ENCODE measurements at regions not wholly inside any gene's neighbourhood (a gene's known extent, or its start where the extent isn't known, plus 50 kb on each side); places are given as distances from the start of the nearest gene placed in this dataset.

GRCh38 chr7:153496257-153496656, 555.9 kb upstream of the DPP6 start:
- no peak for ATAC-seq

GRCh38 chr7:153503093-153503492, 549.1 kb upstream of the DPP6 start:
- no TSS peak for BruUV-seq (replicated peaks)
- DNase-seq (ENCODE audit: low read depth, low spot score) (no peak), ATAC-seq (no peak)
- Histone ChIP-seq H3K36me3 (ENCODE audit: control insufficient read depth, insufficient read depth, low read length) (no peaks in the 10 kb centered on the region), H3K27me3 (ENCODE audit: control insufficient read depth, insufficient read depth, low read length) (no peaks in the 10 kb centered on the region), H3K4me1 (ENCODE audit: control insufficient read depth, insufficient read depth, low read length) (no peaks in the 10 kb centered on the region), H3K27ac (ENCODE audit: low read length) (no peak overlapping the region), H3K4me3 (ENCODE audit: low read depth in 2 of 2, low read length in 2 of 2) (no peak overlapping the region), H3K9me3 (ENCODE audit: control insufficient read depth, insufficient read depth, low read depth, low read length) (no peaks in the 10 kb centered on the region)
- in situ Hi-C loops (cut with HindIII; ENCODE audit: low pct_unique_long_range_greater_than_20kb, low sequenced_read_pairs) = no loop called here
- ChIA-PET POLR2A (no interaction called here), CTCF (no interaction called here)
- TF ChIP-seq TCF7L2 (IDR thresholded peaks at IDR 0.05; ENCODE audit: low read depth, low read length) = no peak
- intact Hi-C loops (cut with micrococcal nuclease; ENCODE audit: unreplicated experiment) = no loop called here

More at GRCh38 chr7:153496257-153496656, 555.9 kb upstream of the DPP6 start:
- BruUV-seq (replicated peaks) = no TSS peak
- ChIA-PET CTCF (no interaction called here), POLR2A (no interaction called here)
- Histone ChIP-seq H3K4me3 (ENCODE audit: low read depth in 2 of 2, low read length in 2 of 2) (no peak overlapping the region), H3K4me1 (ENCODE audit: control insufficient read depth, insufficient read depth, low read length) (no peaks in the 10 kb centered on the region), H3K36me3 (ENCODE audit: control insufficient read depth, insufficient read depth, low read length) (no peaks in the 10 kb centered on the region), H3K27me3 (ENCODE audit: control insufficient read depth, insufficient read depth, low read length) (no peaks in the 10 kb centered on the region), H3K9me3 (ENCODE audit: control insufficient read depth, insufficient read depth, low read depth, low read length) (no peaks in the 10 kb centered on the region), H3K27ac (ENCODE audit: low read length) (no peak overlapping the region)
- in situ Hi-C loops (cut with HindIII; ENCODE audit: low pct_unique_long_range_greater_than_20kb, low sequenced_read_pairs) (no loop called here), intact Hi-C loops (cut with micrococcal nuclease; ENCODE audit: unreplicated experiment) (no loop called here)
- TF ChIP-seq POLR2AphosphoS5 (IDR thresholded peaks at IDR 0.05; ENCODE audit: low read depth, low read length) (no peak), CTCF (IDR thresholded peaks at IDR 0.05) (no peak), SIN3A (IDR thresholded peaks at IDR 0.05; ENCODE audit: borderline replicate concordance, insufficient read depth, low read depth, low read length) (no peak), TCF7L2 (IDR thresholded peaks at IDR 0.05; ENCODE audit: low read depth, low read length) (no peak), REST (IDR thresholded peaks at IDR 0.05; ENCODE audit: insufficient read depth in 1 of 2, low read depth in 2 of 2, low read length in 1 of 2) (no peak)
- no peak for DNase-seq (ENCODE audit: low read depth, low spot score)

GRCh38 chr7:153504288-153505075, 547.7 kb upstream of the DPP6 start:
- Histone ChIP-seq H3K4me1 (ENCODE audit: control insufficient read depth, insufficient read depth, low read length) (no peaks in the 10 kb centered on the region), H3K36me3 (ENCODE audit: control insufficient read depth, insufficient read depth, low read length) (no peaks in the 10 kb centered on the region), H3K27ac (ENCODE audit: low read length) (no peak overlapping the region), H3K9me3 (ENCODE audit: control insufficient read depth, insufficient read depth, low read depth, low read length) (no peaks in the 10 kb centered on the region), H3K4me3 (ENCODE audit: low read depth in 2 of 2, low read length in 2 of 2) (no peak overlapping the region), H3K27me3 (ENCODE audit: control insufficient read depth, insufficient read depth, low read length) (no peaks in the 10 kb centered on the region)
- ATAC-seq = no peak
- ChIA-PET CTCF (no interaction called here), POLR2A (no interaction called here)
- in situ Hi-C loops (cut with HindIII; ENCODE audit: low pct_unique_long_range_greater_than_20kb, low sequenced_read_pairs) (no loop called here), intact Hi-C loops (cut with micrococcal nuclease; ENCODE audit: unreplicated experiment) (no loop called here)
- no peak for DNase-seq (ENCODE audit: low read depth, low spot score)
- BruUV-seq (replicated peaks) = no TSS peak
- TF ChIP-seq TCF7L2 (IDR thresholded peaks at IDR 0.05; ENCODE audit: low read depth, low read length) = no peak
- no peak for TF ChIP-seq REST (IDR thresholded peaks at IDR 0.05; ENCODE audit: insufficient read depth in 1 of 2, low read depth in 2 of 2, low read length in 1 of 2)
- TF ChIP-seq CTCF (IDR thresholded peaks at IDR 0.05) = no peak
- no peak for TF ChIP-seq POLR2AphosphoS5 (IDR thresholded peaks at IDR 0.05; ENCODE audit: low read depth, low read length)
- no peak for TF ChIP-seq SIN3A (IDR thresholded peaks at IDR 0.05; ENCODE audit: borderline replicate concordance, insufficient read depth, low read depth, low read length)
